ENCODE measurements at regions not wholly inside any gene's neighbourhood (a gene's known extent, or its start where the extent isn't known, plus 50 kb on each side); places are given as distances from the start of the nearest gene placed in this dataset.

DNA sequence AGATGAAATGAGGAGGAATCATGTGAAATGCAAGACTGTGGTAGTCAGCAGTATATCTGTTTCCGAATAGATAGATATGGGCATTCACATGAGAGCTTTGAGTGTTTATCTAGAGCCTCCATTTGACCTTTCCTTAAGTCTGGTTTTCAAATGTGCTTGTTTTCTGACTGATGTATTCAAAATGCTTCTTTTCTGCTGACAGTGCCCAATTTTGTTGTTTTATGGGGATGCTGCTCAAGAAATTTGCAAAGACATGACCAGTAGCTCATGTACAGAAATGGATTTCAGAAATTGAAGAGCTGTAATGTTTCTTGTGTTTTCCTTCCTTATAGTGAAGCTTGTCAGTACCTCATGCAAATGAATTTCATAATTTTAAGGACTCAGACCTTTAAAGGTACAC, 903.4 kb upstream of the CDH8 start:
- no peak for DNase-seq
- no peaks in the 10 kb centered on the region for H3K27me3 ChIP-seq
- H3K9me3 ChIP-seq, result no peaks in the 10 kb centered on the region
- no peak overlapping the region for H3K4me3 ChIP-seq
- H3K4me1 ChIP-seq, result no peaks in the 10 kb centered on the region
- intact Hi-C loops (cut with DNase I; ENCODE audit: low total_unique reads), result no loop called here
- H3K36me3 ChIP-seq, result no peaks in the 10 kb centered on the region
- H3K27ac ChIP-seq, result no peak overlapping the region
- TF ChIP-seq POLR2A (IDR thresholded peaks at IDR 0.05) (no peak), CTCF (IDR thresholded peaks at IDR 0.05) (no peak)

GRCh38 chr16:62933929-62934328, 897.7 kb upstream of the CDH8 start:
- no peak for DNase-seq
- no peaks in the 10 kb centered on the region for H3K4me1 ChIP-seq
- TF ChIP-seq CTCF (IDR thresholded peaks at IDR 0.05), result no peak
- no peak for TF ChIP-seq POLR2A (IDR thresholded peaks at IDR 0.05)
- no peaks in the 10 kb centered on the region for H3K27me3 ChIP-seq
- no peaks in the 10 kb centered on the region for H3K9me3 ChIP-seq
- intact Hi-C loops (cut with DNase I; ENCODE audit: low total_unique reads), result no loop called here
- H3K4me3 ChIP-seq, result no peak overlapping the region
- no peak overlapping the region for H3K27ac ChIP-seq
- no peaks in the 10 kb centered on the region for H3K36me3 ChIP-seq

DNA sequence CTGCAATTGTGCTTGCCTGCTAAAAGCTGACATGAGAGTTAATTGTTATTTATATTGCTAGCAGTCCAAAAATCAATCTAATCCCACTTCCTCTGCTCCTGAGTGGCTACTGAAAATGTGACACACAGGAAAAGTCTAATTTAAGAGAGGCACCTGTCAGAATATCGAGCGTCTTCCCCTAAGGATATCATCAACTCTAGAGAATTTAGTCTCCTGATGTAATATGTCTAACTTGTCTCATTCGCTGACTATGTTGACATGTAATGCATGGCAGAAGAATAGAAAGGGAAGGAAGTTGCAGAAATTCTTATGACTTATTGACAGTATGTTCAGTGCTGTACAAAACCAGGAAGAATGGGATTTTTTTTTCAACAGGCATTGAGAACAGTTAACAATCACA, 893.4 kb upstream of the CDH8 start:
- Histone ChIP-seq H3K36me3 (no peaks in the 10 kb centered on the region), H3K27ac (no peak overlapping the region), H3K27me3 (no peaks in the 10 kb centered on the region), H3K4me3 (no peak overlapping the region), H3K9me3 (no peaks in the 10 kb centered on the region), H3K4me1 (no peaks in the 10 kb centered on the region)
- no peak for DNase-seq
- TF ChIP-seq CTCF (IDR thresholded peaks at IDR 0.05), result no peak
- no peak for TF ChIP-seq POLR2A (IDR thresholded peaks at IDR 0.05)
- intact Hi-C loops (cut with DNase I; ENCODE audit: low total_unique reads), result no loop called here

DNA sequence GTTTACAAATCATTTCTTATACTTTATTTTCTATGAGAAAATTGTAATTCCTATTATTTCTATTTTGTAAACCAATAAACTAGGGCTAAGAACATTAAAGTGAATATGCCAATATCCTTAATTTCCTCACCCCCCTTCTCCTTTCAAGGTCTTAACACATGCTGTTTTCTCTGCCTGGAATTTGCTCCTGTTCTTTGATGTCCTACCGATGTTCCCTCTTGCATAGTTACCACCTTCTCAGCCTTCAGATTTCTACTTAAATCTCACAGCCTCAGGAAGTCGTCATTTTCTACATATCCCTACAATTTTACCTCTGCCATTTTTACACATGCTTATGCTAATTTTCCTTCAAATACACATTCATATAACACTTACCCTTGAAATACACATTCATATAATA, 890.9 kb upstream of the CDH8 start:
- H3K27me3 ChIP-seq, result no peaks in the 10 kb centered on the region
- no peak overlapping the region for H3K27ac ChIP-seq
- H3K9me3 ChIP-seq, result no peaks in the 10 kb centered on the region
- no peak for TF ChIP-seq POLR2A (IDR thresholded peaks at IDR 0.05)
- no peak for TF ChIP-seq CTCF (IDR thresholded peaks at IDR 0.05)
- H3K36me3 ChIP-seq, result no peaks in the 10 kb centered on the region
- no peak overlapping the region for H3K4me3 ChIP-seq
- no peak for DNase-seq
- H3K4me1 ChIP-seq, result no peaks in the 10 kb centered on the region
- intact Hi-C loops (cut with DNase I; ENCODE audit: low total_unique reads), result no loop called here

GRCh38 chr16:62926121-62926801, 890.0 kb upstream of the CDH8 start:
- no peaks in the 10 kb centered on the region for H3K27me3 ChIP-seq
- no peaks in the 10 kb centered on the region for H3K9me3 ChIP-seq
- no peak overlapping the region for H3K27ac ChIP-seq
- TF ChIP-seq CTCF (IDR thresholded peaks at IDR 0.05) (no peak), POLR2A (IDR thresholded peaks at IDR 0.05) (no peak)
- no peak overlapping the region for H3K4me3 ChIP-seq
- H3K36me3 ChIP-seq, result no peaks in the 10 kb centered on the region
- no peak for DNase-seq
- no peaks in the 10 kb centered on the region for H3K4me1 ChIP-seq
- intact Hi-C loops (cut with DNase I; ENCODE audit: low total_unique reads), result no loop called here

Data from uterus (tissue), 3 donors.